Trophoblast cell (in vitro differentiated cells and primary cell): ENCODE measurements at regions not wholly inside any gene's neighbourhood (a gene's known extent, or its start where the extent isn't known, plus 50 kb on each side); places are given as distances from the start of the nearest gene placed in this dataset.
"Not testable (repeated sequence)": the region's sequence is repeated elsewhere in the genome, so short reads cannot be mapped to it uniquely, and the experiment has no call there.

Experiments used
- DNase-seq, 2 donors: peaks; one replicate each; pipeline ENCODE4 v3.0.0-alpha.2; 2016
- H2AFZ ChIP-seq: 2 replicates; pipeline ENCODE4 v1.6.1; 2013; ENCODE audit warnings: low read length, moderate library complexity, mild to moderate bottlenecking; ENCODE audit not compliant: insufficient read depth, poor library complexity
- H2AK5ac ChIP-seq: 2 replicates; pipeline ENCODE4 v1.6.1; 2013; ENCODE audit warnings: mild to moderate bottlenecking, low read length
- H2BK120ac ChIP-seq: 2 replicates; pipeline ENCODE4 v1.6.1; 2013; ENCODE audit warnings: low read length, mild to moderate bottlenecking, moderate library complexity; ENCODE audit not compliant: insufficient read depth, poor library complexity
- H2BK12ac ChIP-seq: 2 replicates; pipeline ENCODE4 v1.6.1; 2013; ENCODE audit warnings: mild to moderate bottlenecking, low read length, moderate library complexity
- H2BK5ac ChIP-seq: 2 replicates; pipeline ENCODE4 v1.6.1; 2013; ENCODE audit warnings: low read length, low read depth, moderate library complexity, mild to moderate bottlenecking; ENCODE audit not compliant: poor library complexity
- H3K14ac ChIP-seq: 2 replicates; pipeline ENCODE4 v1.6.1; 2013; ENCODE audit warnings: mild to moderate bottlenecking, low read length
- H3K18ac ChIP-seq: 2 replicates; pipeline ENCODE4 v1.6.1; 2013; ENCODE audit warnings: mild to moderate bottlenecking, low read length
- H3K23ac ChIP-seq: 2 replicates; pipeline ENCODE4 v1.6.1; 2013; ENCODE audit warnings: low read length
- H3K27ac ChIP-seq: 2 replicates; pipeline ENCODE4 v1.5.1; 2013; ENCODE audit warnings: low read depth, mild to moderate bottlenecking, inconsistent platforms, low read length, moderate library complexity
- H3K27me3 ChIP-seq: 2 replicates; pipeline ENCODE4 v1.6.1; 2013; ENCODE audit warnings: inconsistent platforms, mild to moderate bottlenecking, low read length, moderate library complexity; ENCODE audit not compliant: insufficient read depth
- H3K36me3 ChIP-seq, 2 experiments: 1 replicate in 1 of 2; 2 replicates in 1 of 2; pipeline ENCODE4 v1.6.1; 2013; ENCODE audit warnings: low read length in 2 of 2, mild to moderate bottlenecking in 2 of 2, moderate library complexity in 1 of 2; ENCODE audit not compliant: insufficient read depth in 2 of 2, control insufficient read depth in 1 of 2
- H3K4ac ChIP-seq: 2 replicates; pipeline ENCODE4 v1.6.1; 2013; ENCODE audit warnings: low read depth, mild to moderate bottlenecking, low read length, moderate library complexity
- H3K4me1 ChIP-seq, 2 experiments: 1 replicate in 1 of 2; 2 replicates in 1 of 2; pipeline ENCODE4 v1.6.1; 2013; ENCODE audit warnings: low read length in 2 of 2, mild to moderate bottlenecking in 2 of 2, moderate library complexity in 1 of 2; ENCODE audit not compliant: insufficient read depth in 2 of 2, control insufficient read depth in 1 of 2
- H3K4me2 ChIP-seq: 2 replicates; pipeline ENCODE4 v1.6.1; 2013; ENCODE audit warnings: inconsistent platforms, mild to moderate bottlenecking, low read length, moderate library complexity
- H3K4me3 ChIP-seq: 2 replicates; pipeline ENCODE4 v1.5.1; 2013; ENCODE audit warnings: mild to moderate bottlenecking, low read depth, low read length, inconsistent platforms
- H3K79me1 ChIP-seq: one replicate; pipeline ENCODE4 v1.6.1; 2013; ENCODE audit warnings: low read length
- H3K79me2 ChIP-seq: 2 replicates; pipeline ENCODE4 v1.6.1; 2013; ENCODE audit warnings: low read length, mild to moderate bottlenecking; ENCODE audit not compliant: control insufficient read depth, insufficient read depth, poor library complexity
- H3K9ac ChIP-seq: 2 replicates; pipeline ENCODE4 v1.6.1; 2013; ENCODE audit warnings: mild to moderate bottlenecking, low read length
- H3K9me3 ChIP-seq: 2 replicates; pipeline ENCODE4 v1.6.1; 2013; ENCODE audit warnings: low read depth, mild to moderate bottlenecking, control low read depth, inconsistent platforms, low read length; ENCODE audit not compliant: insufficient read depth
- H4K12ac ChIP-seq: 2 replicates; pipeline ENCODE4 v1.6.1; 2013; ENCODE audit warnings: low read depth, mild to moderate bottlenecking, low read length, moderate library complexity
- H4K8ac ChIP-seq: 2 replicates; pipeline ENCODE4 v1.6.1; 2013; ENCODE audit warnings: low read depth, mild to moderate bottlenecking, low read length, moderate library complexity
- H4K91ac ChIP-seq: one replicate; pipeline ENCODE4 v1.6.1; 2013; ENCODE audit warnings: low read depth, mild to moderate bottlenecking, low read length, moderate library complexity
- WGBS: extraction: QIAGEN DNeasy Blood & Tissue Kit; methylation state at CpG from one replicate; pipeline ENCODE4 v1.1.7; 2013; ENCODE audit warnings: missing lambda C conversion rate; ENCODE audit not compliant: insufficient read length, insufficient coverage; ENCODE audit errors: extremely low coverage; 5-methylcytosine and 5-hydroxymethylcytosine counted together

GRCh38 chr2:144905956-144906355 lies 386.0 kb upstream of the ZEB2 start:
- Histone ChIP-seq H4K12ac (no peak overlapping the region), H3K4me2 (no peak overlapping the region), H3K79me2 (no peaks in the 10 kb centered on the region), H3K27ac (no peak overlapping the region), H3K4me1 (no peaks in the 10 kb centered on the region), H2AFZ (no peak overlapping the region), H3K9ac (no peak overlapping the region), H3K79me1 (no peaks in the 10 kb centered on the region), H2BK120ac (no peak overlapping the region), H4K8ac (no peak overlapping the region), H3K4ac (no peak overlapping the region), H3K4me3 (no peak overlapping the region), H2AK5ac (no peak overlapping the region), H3K23ac (no peak overlapping the region), H3K36me3 (no peaks in the 10 kb centered on the region), H3K27me3 (no peaks in the 10 kb centered on the region), H3K14ac (no peak overlapping the region), H3K9me3 (no peaks in the 10 kb centered on the region), H2BK12ac (no peak overlapping the region), H3K18ac (no peak overlapping the region), H4K91ac (no peak overlapping the region), H2BK5ac (no peak overlapping the region)
- WGBS, result no CpG with 5 or more reads among the region's 2 CpGs
- DNase-seq, result no peak

GRCh38 chr2:144904612-144905011 lies 384.7 kb upstream of the ZEB2 start:
- Histone ChIP-seq H3K4me2 (no peak overlapping the region), H3K4me3 (no peak overlapping the region), H3K4ac (no peak overlapping the region), H3K9me3 (no peaks in the 10 kb centered on the region), H3K23ac (no peak overlapping the region), H2BK12ac (no peak overlapping the region), H3K27ac (no peak overlapping the region), H2BK5ac (no peak overlapping the region), H2AK5ac (no peak overlapping the region), H2AFZ (no peak overlapping the region), H3K79me1 (no peaks in the 10 kb centered on the region), H3K9ac (no peak overlapping the region), H3K36me3 (no peaks in the 10 kb centered on the region), H3K4me1 (no peaks in the 10 kb centered on the region), H4K8ac (no peak overlapping the region), H4K12ac (no peak overlapping the region), H4K91ac (no peak overlapping the region), H3K14ac (no peak overlapping the region), H2BK120ac (no peak overlapping the region), H3K27me3 (no peaks in the 10 kb centered on the region), H3K18ac (no peak overlapping the region), H3K79me2 (no peaks in the 10 kb centered on the region)
- no peak for DNase-seq
- WGBS, result no CpG with 5 or more reads among the region's 3 CpGs

GRCh38 chr2:144903045-144903444 lies 383.1 kb upstream of the ZEB2 start:
- not testable (repeated sequence) for H3K4ac ChIP-seq, H3K79me2 ChIP-seq, H4K8ac ChIP-seq, H3K4me3 ChIP-seq, H2BK5ac ChIP-seq, H4K91ac ChIP-seq, H3K18ac ChIP-seq, H3K23ac ChIP-seq, H3K27ac ChIP-seq, H3K9ac ChIP-seq, H3K4me2 ChIP-seq, H2AFZ ChIP-seq, H2BK12ac ChIP-seq, H4K12ac ChIP-seq, H3K36me3 ChIP-seq, H3K14ac ChIP-seq, DNase-seq, H3K4me1 ChIP-seq, H3K9me3 ChIP-seq, H3K79me1 ChIP-seq, H2BK120ac ChIP-seq, H3K27me3 ChIP-seq, H2AK5ac ChIP-seq
- WGBS, result no CpG with 5 or more reads among the region's 19 CpGs

- H4K91ac ChIP-seq, H3K23ac ChIP-seq, H3K36me3 ChIP-seq, H4K12ac ChIP-seq, H3K4me2 ChIP-seq, H3K4ac ChIP-seq, H2BK5ac ChIP-seq, H3K4me1 ChIP-seq, H3K4me3 ChIP-seq, H2BK12ac ChIP-seq, DNase-seq, H3K9ac ChIP-seq, H2AFZ ChIP-seq, H2BK120ac ChIP-seq, H3K27me3 ChIP-seq, H3K9me3 ChIP-seq, H2AK5ac ChIP-seq, H3K79me1 ChIP-seq, H4K8ac ChIP-seq, H3K18ac ChIP-seq, H3K14ac ChIP-seq, H3K27ac ChIP-seq, H3K79me2 ChIP-seq: not testable (repeated sequence)
- WGBS, result no CpG with 5 or more reads among the region's 4 CpGs
Measured at GRCh38 chr2:144901386-144901785, 381.5 kb upstream of the ZEB2 start.
